ENCODE measurements at regions not wholly inside any gene's neighbourhood (a gene's known extent, or its start where the extent isn't known, plus 50 kb on each side); places are given as distances from the start of the nearest gene placed in this dataset.

DNA sequence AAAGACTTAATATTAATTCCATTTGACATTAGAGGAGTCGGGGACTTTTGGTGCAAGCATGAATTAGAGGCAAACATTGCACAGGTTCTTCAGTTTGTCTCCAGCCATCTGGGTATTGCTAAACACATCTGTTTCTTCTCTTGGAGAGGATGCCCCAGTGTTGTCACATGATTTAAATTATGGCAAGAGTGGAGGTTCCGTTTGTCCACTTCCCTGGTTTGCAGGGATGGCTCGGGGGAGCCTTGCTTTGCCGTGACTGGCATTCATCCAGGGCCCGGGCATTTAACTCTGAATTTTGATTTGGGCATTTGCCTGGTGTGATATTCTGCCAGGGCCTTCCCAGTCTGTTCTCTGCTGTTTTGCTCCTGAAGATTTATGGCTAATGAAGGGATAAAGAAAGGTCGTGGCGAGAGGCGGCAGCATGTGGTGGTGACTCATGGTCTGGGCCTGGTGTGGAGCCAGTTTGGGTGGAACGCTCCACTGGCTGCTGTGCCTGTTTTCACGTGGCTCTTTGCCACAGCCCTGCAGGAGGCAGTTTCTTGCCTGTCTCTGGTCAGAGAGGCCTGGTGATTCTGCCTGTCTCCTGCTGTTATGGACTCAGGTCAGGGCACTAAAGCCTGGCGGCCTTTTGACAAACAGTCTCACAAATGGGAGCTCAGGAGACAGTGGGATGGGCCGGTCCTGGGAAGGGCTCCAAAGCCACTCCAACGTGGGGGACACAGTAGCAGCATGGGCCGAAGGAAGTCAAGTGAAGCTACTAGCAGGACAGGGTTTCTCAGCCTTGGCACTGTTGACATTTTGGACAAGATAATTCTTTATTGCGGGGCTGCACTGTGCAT, 99.4 kb upstream of the PGRMC2 start:
- TF ChIP-seq, protein P1, sequence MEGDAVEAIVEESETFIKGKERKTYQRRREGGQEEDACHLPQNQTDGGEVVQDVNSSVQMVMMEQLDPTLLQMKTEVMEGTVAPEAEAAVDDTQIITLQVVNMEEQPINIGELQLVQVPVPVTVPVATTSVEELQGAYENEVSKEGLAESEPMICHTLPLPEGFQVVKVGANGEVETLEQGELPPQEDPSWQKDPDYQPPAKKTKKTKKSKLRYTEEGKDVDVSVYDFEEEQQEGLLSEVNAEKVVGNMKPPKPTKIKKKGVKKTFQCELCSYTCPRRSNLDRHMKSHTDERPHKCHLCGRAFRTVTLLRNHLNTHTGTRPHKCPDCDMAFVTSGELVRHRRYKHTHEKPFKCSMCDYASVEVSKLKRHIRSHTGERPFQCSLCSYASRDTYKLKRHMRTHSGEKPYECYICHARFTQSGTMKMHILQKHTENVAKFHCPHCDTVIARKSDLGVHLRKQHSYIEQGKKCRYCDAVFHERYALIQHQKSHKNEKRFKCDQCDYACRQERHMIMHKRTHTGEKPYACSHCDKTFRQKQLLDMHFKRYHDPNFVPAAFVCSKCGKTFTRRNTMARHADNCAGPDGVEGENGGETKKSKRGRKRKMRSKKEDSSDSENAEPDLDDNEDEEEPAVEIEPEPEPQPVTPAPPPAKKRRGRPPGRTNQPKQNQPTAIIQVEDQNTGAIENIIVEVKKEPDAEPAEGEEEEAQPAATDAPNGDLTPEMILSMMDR (conservative IDR thresholded peaks at IDR 0.05; ENCODE audit: low read length): no peak
- TF ChIP-seq EZH2phosphoT487 (IDR thresholded peaks at IDR 0.05; ENCODE audit: borderline replicate concordance): no peak
